M059J (cell line): ENCODE measurements at regions not wholly inside any gene's neighbourhood (a gene's known extent, or its start where the extent isn't known, plus 50 kb on each side); places are given as distances from the start of the nearest gene placed in this dataset.
A peak's percentile ranks its signal among the peaks of the same experiment; 100 is the strongest.

ENCODE experiments used
- DNase-seq: peaks from one replicate; pipeline ENCODE4 v3.0.0-alpha.2; 2012; ENCODE audit warnings: low read depth

GRCh38 chr1:185512442-185512841, 195.4 kb upstream of the IVNS1ABP start:
- DNase-seq = no peak

DNA sequence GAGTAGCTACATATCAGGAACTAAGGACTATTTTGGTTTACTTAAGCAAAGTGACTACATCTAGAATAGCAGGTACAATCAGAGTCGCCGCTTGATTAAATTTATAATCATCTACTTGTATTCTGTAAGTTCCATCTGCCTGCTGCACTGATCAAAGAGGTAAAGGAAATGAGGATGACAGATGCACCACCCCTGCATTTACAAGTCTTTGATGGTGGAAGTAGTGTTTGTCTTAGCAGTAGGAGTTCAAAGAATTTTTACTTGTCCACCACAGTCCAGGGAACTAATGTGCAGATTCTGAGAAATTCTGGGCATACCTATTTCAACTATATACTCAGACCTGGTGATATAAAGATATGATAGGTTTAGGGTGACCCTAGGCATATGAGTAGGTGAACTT, 184.1 kb upstream of the IVNS1ABP start:
- DNase-seq = no peak

- peak; percentile 95 for DNase-seq
These were observed 183.1 kb upstream of the IVNS1ABP start for GRCh38 chr1:185500001-185500626.

GRCh38 chr1:185498207-185498606, 181.2 kb upstream of the IVNS1ABP start:
- DNase-seq = no peak

GRCh38 chr1:185497177-185497576, 180.1 kb upstream of the IVNS1ABP start:
- DNase-seq = no peak

DNA sequence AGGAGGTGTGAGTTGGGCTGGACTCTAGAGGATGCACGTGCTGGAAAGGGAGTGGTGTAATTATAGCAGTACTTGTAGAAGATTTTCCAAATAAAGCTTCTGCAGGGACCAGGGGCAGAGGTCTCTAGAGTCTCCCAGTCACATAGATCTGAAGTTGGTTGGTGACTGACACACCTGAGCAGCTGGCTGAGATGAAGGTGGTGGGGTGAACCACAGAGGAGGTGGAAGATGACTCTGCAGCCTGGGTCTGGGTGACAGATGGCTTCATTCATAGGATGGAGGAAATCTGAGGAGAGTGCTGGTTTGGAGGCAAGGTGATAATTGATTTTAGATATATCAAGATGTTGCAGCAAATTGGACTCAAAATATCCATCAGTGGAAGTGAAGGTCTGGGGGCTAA, 178.9 kb upstream of the IVNS1ABP start:
- DNase-seq = no peak

DNA sequence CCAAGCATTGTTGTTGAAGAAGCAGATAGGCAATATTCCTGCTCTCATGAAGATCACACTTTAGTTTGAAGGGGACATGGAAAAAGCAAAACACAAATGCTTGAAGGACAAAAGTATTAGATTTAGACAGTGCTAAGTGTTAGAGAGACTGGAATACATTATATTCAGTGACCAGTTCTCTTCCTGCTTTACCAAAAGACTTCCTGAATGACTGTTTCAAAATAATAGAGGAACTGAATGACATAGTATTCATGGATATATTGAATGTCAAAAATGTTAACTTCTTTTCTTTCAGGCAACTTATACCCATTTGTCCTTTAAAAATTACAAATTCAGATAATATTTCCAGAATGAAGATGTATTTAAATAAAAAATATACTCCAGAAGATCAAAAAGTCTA, 178.0 kb upstream of the IVNS1ABP start:
- no peak for DNase-seq

DNA sequence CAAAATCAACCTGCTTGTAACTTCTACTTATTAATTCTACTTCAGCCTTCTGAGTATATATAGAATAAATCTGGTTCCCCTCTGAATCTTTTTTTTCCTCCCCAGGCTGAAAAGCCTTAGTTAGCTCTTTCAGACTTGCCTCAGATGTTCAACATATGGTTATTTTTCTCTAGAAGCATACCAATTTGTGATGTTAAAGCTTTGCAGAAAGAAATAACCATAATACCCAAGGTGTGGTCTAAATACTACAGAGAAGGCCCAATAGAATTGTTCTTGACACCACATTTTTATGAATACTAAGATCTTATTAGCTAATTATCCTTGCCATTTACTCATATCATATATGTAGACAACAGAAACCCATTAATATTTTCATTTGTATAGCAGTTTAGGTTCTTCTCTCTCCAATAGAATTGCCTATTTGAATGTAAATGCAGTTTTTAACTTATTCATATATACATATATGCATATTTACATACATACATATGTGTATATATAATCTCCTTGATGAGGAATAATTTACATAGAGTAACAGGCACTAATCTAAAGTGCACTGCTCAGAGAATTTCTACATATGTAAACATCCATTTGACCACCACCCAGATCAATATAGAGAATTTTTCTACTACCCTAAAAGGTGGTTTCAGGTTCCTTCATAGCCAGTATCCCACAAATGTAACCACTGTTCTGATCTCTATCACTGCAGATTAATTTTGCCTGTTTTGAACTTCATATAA, 175.2 kb upstream of the IVNS1ABP start:
- DNase-seq = no peak

GRCh38 chr1:185491604-185492003, 174.6 kb upstream of the IVNS1ABP start:
- no peak for DNase-seq

GRCh38 chr1:185490924-185491323, 173.9 kb upstream of the IVNS1ABP start:
- DNase-seq = no peak

- DNase-seq = no peak
These were observed 172.4 kb upstream of the IVNS1ABP start for GRCh38 chr1:185489406-185489805.

DNA sequence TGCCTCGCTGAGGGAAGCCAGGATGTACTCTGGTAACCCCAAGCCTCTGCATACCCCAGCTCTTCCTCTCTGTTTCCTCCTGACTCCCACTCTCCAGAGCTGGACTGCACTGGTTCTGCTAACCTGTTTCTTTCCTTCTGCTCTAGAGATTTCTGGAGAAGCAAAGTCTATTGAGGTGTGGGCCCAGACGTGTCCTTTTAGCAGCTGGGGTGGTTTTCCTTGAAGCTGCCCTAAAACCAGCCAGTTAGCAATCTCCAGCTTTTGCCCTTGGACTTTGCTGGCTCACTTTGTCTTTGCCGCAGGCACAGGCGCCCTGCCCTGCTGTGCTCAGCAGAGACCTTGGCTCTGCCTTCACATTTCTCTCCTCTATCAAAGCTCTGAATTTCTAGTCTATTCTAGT, 171.8 kb upstream of the IVNS1ABP start:
- DNase-seq = no peak

DNA sequence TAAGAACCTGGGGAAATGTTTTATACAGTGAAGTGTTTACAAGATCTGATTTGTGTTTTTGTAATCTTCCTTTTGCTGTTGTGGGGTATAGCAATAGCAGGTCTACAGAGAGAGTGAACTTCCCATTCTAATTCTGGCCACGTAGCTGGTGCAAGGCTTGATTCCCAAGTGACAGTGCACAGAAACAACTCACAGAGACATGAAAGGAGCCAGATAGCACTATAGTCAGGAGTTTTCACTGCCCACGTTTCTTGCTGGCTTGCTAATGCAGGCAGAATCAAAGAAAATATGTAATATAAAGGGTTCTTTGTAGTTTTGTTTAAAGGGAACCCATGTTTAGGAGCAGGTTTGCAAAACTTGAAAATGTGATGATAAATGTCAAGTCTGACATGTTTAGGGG, 170.9 kb upstream of the IVNS1ABP start:
- DNase-seq = no peak

- no peak for DNase-seq
These were observed 170.0 kb upstream of the IVNS1ABP start for GRCh38 chr1:185487026-185487425.

DNA sequence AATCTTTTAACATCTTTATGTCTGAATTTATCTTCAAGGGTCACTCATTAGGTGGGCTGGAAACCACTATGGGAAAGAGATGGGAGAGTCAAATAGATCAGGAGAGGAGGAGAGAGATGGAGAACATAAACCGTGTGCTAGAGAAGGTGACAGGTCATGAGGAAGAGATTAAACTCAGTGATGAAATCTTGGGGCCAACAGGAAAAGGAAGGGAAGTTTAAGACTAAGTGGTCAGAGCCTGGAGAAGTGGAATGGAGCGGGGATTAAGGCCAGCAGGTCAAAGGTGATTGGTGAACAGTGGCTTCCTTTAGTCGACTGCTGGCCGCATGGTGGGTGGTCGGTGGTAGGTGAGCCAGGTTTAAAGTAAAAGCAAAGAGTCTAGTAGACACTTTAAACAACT, 169.3 kb upstream of the IVNS1ABP start:
- no peak for DNase-seq

DNA sequence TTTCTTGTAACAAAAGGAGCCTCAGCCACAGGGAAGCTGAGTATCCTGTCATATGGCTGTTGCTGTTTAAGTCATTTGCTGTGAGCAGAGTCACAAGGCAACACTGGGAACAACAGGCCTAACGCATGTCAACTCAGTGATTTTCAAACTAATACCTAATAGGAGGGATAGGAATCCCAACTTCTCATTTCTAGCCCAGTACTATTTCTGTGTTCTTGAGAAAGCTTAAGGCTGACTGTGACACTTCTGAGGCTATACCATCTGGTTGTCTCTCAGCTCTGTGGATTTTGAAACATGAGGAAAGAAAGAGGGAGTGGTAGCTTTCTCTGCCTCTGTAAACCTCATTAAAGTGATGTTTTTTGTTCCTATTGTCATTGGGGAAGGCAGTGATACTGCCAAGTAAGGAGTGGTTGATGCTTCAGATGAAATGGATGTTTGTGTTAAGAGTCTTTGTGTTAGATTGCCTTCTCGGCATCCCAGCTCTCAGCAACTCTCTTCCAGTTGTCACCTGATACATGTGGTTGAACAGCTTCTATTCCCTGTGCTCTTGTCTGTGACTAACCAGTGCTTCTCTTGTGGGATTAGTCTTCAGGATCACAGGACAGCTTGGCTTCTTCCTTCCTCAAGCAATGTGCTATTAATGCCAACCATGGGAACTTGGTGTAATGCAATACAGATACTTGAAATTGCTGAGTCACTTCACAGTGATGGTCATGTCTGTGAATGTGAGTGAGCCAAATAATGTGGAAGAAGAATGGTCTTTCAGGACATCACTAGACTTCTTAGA, 166.8 kb upstream of the IVNS1ABP start:
- DNase-seq = peak; percentile 85

- DNase-seq = no peak
These were observed 166.2 kb upstream of the IVNS1ABP start for GRCh38 chr1:185483217-185483616.

DNA sequence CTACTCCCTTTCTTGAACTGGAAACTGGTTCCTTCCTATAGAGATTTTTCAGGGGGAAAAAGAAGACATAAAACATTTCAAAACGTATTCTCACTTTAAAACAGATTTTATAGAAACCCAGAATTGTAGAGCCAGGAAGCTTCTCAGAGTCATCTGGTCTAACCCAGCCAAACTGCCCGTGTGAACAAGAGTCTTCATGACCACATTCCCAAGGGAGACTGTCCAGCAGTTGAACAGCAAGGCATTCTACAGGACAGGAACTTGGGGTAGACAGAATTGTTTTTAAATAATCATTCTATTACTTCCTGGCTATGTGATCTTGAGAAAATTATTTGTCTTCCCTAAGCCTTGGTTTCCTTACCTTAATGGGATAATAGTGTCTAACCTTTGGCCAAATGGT, 163.5 kb upstream of the IVNS1ABP start:
- DNase-seq = no peak

GRCh38 chr1:185479796-185480195, 162.8 kb upstream of the IVNS1ABP start:
- no peak for DNase-seq

DNA sequence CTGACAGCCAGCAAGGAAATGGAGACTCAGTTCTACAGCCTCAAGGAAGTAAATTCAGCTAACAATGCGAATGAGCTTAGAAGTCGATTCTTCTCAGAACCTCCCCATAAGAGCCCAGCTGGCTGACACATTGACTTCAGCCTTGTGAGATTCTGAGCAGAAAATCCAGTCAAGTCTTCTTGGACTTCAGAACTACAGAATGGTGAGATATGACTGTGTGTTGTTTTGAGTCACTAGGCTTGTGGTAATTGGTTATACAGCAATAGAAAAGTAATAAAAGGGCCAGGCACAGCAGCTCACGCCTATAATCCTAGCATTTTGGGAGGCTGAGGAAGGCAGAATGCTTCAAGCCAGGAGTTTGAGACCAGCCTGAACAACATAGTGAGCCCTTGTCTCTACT, 161.8 kb upstream of the IVNS1ABP start:
- no peak for DNase-seq

DNA sequence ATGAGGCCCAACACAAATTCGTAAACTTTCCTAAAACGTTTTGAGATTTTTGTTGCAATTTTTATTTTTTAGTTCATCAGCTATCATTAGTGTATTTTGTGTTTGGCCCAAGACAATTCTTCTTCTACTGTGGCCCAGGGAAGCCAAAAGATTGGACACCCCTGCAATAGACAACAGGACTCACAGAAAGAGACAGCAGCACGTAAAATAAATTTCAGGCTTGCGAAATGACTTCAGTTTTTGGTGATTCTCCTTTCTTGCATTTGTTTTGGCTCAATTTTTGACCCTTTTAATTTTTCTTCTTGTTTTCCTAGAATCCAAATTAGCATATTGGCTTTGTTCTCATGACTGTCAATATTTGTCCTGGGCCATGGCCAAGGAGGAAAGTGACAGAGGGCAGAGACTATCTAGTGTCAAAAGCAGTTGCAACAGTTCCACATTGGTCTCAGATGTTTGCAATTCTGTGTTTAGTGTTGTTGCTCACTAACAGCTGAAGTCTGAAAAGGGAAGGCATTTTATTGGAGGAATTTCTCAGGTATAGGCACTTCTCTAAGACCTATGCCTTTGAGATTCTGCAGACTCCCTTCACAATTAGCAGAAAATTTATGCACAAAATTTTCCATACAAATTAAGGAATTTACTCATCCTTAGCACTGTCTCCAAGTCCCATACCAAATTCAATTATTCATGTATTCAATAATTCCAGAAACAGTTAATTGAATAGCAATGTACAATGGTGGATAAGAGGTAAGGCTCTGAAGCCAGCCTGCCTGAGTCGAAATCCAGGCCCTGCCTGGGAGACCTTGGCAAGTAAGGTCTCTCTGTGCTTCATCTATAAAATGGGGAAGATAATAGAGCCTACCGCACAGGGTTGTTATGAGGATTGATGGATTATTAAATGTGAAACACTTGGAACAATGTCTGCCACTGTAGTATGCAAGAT, 160.9 kb upstream of the IVNS1ABP start:
- DNase-seq = no peak
